ENCODE measurements at regions not wholly inside any gene's neighbourhood (a gene's known extent, or its start where the extent isn't known, plus 50 kb on each side); places are given as distances from the start of the nearest gene placed in this dataset.
"Not testable (repeated sequence)": the region's sequence is repeated elsewhere in the genome, so short reads cannot be mapped to it uniquely, and the experiment has no call there.

GRCh38 chr4:151526489-151526888, 117.5 kb downstream of the FHIP1A start:
- TF ChIP-seq CTCF, POLR2A (IDR thresholded peaks at IDR 0.05): not testable (repeated sequence)

All from lower leg skin (tissue), 3 donors.